NOMO-1 treated with dmso at 0.1 percent for 144 hours (cell line): ENCODE measurements at regions not wholly inside any gene's neighbourhood (a gene's known extent, or its start where the extent isn't known, plus 50 kb on each side); places are given as distances from the start of the nearest gene placed in this dataset.

Source experiments
- DNase-seq: peaks from one replicate; lab custom pipeline; 2025; ENCODE audit not compliant: unreplicated experiment; lab: John Stamatoyannopoulos, UW

DNA sequence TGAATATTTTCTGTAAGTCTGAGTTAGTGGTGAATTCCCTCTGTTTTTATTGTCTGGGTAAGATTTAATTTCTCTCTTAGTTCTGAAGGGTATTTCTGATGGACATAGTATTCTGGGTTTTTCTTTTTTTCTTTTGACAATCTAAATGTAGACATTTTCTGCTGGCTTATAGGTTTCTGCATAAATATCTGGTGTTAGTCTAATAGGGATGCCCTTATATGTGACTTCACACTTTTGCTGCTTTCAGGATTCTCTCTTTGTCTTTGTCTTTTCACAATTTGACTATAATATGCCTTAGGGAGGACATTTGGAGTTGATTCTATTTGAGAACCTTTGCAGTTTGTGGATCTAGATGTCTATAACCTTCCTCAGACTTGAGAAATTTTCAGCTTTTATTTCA, 667.2 kb downstream of the EPHA7 start:
- no peak for DNase-seq

DNA sequence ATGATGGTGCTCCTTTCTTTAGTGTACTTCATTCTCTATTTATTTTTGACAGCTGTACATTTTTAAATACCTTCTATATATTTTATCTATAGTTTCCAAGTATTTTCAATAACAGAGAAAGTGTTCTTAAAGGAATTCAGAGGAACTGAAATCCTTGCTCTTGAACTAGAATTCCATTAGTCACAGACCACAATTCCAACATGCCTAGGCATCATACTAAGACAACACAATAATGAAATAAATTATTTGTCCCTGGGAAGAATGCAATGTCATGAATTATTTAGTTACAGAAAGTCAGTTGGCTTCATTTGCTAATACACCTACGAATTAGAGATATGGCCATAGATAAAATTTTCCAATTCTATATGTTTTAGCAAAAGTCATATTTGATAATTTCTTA, 671.2 kb downstream of the EPHA7 start:
- no peak for DNase-seq

DNA sequence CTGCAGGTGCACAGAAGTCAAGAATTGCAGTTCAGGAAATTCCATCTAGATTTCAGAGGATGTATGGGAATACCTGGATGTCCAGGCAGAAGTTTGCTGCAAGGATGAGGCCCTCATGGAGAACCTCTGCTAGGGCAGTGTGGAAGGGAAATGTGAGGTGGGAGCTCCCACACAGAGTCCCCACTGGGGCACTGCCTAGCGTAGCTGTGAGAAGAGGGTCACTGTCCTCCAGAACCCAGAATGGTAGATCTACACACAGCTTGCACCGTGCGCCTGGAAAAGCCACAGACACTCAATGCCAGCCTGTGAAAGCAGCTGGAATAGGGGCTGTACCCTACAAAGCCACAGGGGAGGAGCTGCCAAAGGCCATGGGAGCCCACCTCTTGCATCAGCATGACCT, 681.4 kb downstream of the EPHA7 start:
- DNase-seq = no peak

DNA sequence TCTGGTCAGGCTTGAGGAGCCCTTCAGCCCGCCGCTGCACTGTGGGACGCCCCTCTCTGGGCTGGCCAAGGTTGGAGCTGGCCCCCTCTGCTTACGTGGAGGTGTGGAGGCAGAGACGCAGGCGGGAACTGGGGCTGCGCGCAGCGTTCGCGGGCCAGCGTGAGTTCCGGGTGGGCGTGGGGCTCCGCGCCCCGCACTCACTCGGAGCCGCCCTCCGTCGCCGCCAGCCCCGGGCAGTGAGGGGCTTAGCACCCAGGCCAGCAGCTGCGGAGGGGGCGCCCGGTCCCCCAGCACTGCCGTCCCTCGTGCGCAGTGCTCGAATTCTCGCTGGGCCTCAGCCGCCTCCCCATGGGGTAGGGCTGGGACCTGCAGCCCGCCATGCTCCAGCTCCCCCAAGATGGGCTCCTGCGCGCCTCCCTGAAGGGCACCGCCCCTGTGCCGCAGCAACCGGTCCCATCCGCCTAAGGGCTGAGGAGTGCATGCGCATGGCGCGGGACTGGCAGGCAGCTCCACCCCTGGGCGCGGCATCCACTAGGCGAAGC, 695.9 kb downstream of the EPHA7 start:
- no peak for DNase-seq

DNA sequence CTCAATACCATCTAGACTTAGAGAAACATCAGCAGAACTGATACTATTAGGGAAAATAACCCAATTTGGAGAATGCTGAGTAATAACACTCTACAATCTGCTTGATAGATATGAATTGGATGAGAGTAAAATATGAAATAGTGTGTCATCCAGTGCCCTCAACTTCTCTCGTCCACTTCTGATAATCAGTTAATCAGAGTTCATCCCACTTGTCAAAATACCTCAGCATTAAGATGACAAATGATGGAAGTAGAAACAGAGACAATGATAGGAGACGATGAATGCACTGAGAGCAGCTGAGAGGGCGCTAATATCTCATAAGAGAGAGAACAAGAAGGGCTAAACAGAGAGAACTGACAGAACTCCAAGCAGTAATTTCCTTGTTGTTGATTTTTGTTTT, 699.6 kb downstream of the EPHA7 start:
- DNase-seq = no peak

DNA sequence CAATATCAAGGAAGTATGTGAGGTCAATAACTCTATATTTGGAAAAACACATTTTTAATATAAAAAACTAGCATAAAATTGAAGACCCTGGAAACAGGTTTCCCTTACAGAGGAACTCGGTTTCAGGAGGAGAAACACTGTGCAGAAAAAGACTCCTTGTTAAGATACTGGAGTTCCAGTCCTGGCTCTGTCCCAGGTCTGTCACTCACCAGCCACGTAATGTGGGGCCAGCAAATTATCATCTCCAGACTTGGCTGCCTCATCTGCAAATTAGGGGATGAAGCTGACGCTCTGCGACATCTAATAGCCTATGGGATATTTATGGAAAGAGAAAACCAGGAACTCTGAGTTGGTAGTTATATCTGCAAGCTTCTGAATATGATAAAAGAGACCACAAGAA, 702.7 kb downstream of the EPHA7 start:
- no peak for DNase-seq

DNA sequence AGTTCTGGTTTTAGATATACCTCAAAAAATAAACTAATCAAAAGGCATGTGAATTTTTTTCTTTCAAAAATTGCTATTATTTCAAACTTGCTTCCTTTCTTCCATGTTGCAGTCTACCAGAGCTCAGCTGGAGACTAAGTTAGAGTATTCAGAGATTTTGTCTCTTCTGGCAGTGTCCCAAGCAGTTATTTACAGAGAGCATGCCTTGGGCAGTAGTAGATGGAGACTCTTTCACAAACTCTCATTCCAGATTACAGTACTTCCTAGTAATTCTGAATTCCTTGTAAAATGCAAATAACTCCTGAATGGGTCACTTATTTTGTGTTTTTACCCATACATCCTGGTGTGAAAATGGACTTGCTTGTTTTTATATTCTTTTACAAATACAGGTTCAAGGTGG, 703.4 kb downstream of the EPHA7 start:
- DNase-seq = no peak

DNA sequence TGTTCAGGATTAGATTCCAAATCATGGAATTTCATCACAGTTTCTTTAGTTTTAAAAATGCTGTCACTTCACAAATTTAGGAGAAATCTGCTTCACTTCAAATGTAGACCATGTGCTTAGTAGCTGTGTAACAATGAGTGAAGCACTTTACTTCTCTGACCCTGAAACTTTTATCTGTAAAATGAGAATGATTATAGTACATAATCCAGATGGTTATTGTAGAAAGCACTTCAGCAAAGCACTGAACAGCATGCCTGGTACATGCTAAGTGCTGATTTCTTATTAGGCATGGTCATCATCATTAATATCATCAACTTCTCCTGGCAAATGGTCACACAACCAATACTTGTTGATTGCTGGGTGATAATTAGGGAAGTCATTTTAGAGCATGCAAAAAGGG, 705.0 kb downstream of the EPHA7 start:
- DNase-seq = no peak

DNA sequence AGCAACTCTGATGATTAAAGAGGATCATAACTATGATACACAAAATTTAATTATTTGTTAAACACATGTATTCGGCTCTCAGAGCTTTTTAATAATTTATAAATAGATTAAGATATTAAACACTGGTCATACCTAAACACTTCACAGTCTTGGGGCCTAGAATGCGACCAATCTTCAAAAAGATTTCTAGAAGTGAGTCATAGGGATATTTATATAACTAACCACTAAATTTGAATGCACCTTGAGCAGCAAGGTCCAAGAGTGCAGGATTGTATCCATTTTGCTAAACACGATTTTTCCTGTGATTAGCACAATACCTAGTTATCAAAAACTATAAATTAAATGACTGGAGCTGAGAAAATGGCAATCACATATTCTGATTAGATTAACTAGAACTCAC, 709.3 kb downstream of the EPHA7 start:
- no peak for DNase-seq

DNA sequence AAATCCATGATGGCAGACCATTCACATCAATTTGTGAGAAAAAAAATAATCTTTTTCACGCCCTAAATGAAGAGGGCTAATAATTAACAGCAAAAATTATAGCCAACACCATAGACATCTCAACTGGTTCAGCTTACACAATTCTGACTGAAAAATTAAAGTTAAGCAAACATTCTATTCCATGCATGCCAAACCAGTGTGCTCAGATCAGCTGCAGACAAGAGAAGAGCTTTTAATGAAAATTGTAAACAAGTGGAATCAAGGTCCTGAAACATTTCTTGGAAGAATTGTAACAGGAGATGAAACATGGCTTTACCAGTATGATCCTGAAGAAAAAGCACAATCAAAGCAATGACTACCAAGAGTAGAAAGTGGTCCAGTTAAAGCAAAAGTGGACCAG, 710.4 kb downstream of the EPHA7 start:
- DNase-seq = no peak

DNA sequence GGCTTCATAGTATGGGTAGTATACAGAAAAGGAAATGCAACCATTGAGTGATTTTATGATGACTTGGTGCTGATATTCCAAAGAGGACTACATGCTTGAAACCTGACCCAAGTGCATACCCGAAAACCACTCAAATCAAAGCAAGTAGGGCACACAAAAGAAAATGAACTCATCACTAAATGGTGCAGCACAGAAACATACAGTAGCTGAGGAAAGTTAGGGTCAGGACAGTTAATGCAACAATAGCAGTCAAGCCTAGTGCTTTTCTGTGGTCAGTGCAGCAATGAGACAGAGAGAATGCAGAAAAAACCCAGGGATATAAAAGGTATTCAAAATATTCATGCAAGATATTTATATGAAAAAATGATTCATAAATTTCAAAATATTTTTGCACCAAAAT, 711.1 kb downstream of the EPHA7 start:
- no peak for DNase-seq

DNA sequence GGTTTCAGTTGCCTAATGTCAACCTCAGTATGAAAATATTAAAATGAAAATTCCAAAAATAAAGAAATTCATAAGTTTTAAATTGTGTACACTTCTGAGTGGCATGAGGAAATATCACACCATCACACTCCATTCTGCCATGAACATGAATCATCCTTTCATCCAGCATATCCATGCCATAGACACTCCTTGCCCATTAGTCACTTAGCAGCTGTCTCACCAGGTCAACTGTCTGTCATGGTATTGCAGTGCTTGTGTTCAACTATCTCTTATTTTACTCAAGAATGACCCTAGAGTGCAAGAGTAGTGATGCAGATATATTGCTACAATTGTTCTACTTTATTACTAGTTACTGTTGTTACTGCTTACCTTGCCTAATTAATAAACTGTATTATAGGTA, 712.4 kb downstream of the EPHA7 start:
- DNase-seq = no peak

DNA sequence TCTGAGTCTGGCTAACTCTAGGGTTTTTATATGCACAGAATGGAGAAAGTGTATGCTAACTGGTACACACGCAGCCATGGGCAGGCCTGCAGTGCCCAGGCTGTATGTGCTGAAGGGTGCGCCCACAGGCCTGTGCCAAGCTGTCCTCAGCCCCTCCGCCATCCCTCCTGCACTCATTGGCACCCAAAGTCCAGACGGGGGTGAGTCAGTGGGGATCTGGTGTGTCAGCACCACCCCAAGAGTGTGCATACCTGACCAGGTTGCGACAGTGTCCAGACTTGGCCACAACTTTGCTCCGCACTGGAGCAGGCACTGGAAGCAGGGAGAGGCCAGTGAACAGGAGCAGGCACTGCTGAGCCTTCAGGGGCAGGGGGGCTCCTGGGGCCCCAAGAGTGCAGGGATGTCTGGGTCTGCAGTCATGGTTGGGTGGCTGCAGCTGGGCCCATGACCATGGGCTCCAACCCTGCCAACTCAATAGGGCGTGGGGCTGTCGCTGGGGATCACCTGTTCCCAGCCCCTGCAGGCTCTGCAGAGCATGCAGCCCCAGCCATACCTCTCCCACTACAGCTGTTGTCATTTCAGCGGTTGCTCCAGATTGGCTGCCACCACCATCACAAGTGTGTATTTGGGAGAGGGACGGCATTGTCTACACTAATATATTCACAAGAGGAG, 717.8 kb downstream of the EPHA7 start:
- no peak for DNase-seq

DNA sequence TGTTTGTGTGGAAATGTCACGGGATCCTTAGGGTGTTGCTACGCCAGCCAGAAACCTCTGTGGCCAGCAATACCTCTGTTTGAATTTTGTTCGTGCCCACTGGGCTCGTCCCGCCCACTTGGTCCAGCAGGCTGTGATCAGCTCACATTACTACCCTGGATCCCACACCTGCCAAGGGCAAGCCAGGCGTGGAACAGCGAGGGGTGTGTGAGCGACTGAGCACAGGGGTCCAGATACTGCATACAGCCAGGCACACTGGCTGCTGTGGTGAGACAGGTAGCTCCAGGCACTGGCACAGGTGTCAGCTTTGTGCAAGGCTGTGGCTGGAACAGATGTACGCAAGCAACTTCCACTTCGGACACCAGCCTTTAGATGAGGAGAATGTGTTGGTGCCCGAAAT, 718.9 kb downstream of the EPHA7 start:
- DNase-seq = no peak

DNA sequence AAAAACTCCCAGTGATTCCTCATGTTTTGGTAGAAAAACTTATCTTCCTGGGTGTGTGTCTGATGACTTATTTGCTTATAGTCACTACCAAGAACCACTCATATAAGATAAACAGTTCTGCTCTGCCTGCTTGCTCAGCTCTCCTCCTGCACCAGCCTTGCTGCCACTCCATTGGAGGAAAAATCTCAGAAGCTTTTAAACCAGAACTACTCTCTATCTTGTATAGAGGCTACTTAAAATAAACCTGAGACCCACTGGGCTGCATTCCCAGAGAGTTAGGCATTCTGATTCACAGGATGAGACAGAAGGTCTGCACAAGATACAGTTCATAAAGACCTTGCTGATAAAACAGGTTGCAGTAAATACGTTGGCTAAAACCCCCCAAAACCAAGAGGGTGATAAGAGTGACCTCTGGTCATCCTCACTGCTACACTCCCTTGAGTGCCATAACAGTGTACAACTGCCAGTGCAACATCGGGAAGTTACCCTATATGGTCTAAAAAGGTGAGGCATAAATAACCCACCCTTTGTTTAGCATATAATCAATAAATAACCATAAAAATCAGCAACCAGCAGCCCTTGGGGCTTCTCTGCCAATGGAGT, 728.3 kb downstream of the EPHA7 start:
- DNase-seq = no peak

DNA sequence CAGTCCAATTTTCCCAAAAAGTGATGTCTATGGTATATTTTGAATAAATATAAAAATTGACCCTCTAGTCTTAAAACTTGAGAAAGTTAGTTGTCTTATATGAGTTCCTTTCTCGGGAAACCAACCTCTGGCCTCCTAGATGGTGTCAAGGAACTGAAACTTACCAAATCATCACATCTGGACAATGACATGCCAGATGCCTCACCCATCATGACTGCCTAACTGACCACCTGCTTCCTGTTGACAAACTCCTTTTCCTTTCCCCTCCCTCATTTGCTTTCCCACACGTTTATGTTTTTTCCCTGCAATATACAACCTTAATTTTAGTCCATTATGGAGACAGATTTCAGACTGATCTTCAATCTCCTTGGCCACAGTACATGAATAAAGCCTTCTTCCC, 731.0 kb downstream of the EPHA7 start:
- peak; percentile 21 for DNase-seq

DNA sequence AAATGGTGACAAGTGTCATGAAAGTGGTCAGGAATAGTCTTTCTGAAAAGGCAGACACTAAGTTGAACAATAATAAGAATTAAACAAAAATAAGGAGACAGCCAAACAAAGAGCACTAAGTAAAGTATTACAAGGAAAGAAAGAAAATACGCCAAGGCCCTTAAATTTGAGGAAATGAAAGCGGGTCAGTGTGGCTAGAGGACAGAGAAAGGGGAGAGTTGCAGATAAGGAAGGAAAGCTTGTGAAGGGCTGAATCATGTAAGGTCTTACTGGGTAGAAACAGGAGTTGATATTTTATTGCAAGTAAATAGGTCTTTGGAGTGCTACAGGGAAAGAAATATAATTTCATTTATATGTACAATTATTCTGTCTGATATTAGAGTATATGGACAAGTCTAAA, 732.1 kb downstream of the EPHA7 start:
- DNase-seq = peak; percentile 85

DNA sequence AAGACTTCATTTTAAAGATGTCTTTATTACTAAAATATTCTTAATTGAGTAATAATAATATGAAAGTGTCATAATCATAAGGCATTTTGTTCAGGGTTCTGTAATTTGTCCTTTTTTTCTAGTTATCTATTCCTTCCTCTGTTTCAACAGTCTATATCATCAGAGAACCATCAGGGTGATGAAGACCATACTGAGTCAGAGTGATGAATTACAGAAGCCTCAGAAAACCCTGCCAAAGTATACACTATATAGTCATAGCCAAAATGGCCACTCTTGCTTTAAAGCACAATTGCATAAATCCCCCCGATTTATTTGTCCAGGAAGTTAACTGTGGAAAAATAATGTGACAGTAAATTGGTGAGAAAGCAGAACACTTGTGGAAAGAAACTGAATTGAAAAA, 735.0 kb downstream of the EPHA7 start:
- DNase-seq = no peak

DNA sequence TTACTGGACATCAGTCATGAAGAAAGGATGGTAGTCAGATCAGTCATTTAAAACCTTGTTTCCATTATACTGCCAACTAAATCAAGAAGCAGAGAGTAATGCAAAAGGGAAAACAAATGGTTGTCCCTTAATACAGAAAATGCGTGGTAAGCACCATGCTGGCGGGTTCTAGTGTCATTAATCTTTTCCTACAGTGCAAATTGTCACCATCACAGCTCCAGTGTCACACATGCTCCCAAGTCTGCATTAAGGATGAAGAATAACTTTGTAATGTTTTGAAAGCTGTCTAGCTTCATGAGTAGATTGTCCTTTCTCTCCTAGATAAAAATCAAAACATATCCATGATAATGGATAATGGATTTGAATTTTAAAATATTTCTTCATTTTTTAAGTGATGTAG, 735.6 kb downstream of the EPHA7 start:
- no peak for DNase-seq

DNA sequence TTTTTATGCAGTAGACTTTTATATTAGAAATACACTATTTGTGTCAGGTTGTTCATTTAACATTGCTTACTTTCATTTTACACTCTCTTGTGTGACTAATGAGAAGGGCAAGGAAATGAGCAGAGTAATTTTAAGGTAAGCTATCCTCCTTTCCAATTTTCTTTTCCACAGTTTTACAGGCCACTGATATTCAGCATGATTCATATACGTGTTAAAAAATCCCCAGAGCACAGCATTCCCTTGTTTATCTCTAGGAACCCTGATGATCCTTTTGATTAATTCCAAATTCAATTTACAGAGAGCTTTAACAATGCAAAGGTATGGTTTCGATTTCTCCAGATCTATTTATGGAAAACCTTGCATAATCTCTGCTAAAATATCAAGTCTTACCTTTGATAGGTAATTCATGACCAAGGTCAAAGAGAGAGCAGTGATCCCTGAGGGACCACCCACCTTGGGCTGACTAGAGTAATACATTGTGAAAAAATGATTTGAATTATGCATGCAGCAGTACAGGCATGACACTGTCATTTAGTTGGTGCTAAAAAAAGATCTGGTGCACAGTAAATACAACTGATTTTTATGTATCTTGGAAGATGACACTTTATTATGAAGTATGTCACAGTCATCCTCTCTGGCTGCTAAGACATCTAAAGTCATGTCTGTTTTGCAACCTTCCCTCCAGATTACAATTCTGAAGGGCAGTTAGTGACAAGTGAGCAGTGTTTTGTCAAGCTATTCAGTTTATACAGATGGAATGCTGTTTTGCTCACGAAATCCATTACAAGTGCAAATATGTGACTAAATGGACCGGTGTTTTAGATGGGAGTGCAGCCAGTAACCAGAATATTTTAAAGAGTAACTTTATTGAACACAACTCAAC, 736.6 kb downstream of the EPHA7 start:
- DNase-seq = no peak

DNA sequence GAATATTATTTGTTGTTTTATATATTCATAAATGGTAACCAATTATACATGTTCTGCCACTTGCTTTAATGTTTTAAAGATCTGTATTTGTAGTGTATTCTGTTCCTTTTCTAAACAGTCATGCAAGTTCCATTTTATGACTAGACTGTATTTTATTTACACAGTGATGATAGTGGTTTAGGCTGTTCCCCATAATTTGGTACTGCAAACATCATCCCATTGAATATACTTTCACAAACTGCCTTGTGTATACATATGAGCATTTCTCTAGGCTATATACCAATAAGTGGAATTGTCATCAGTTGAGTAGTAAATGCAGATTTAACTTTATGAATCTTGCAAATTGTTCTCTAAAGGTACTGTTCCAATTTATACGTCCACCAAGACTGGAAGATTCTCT, 738.0 kb downstream of the EPHA7 start:
- no peak for DNase-seq

DNA sequence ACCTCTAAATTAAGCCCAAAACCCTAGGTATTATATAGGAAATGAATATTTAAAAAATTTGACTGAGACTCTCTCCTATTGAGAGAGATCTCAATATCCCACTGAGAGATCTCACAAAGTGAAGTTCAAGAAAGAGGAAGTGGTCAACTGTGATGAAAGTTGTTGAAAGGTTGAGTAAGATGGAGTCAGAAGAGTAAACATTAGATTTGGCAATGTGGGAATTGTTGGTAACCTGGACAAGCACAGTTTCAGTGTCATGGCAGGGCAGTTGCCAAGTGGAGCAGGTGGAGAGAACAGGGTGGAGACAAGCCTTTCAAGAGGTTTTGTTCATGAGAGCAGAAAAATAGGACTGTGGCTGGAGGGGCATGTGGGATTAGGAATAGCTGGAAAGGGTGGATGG, 747.9 kb downstream of the EPHA7 start:
- peak; percentile 62 for DNase-seq
